SH-SY5Y (cell line): ENCODE measurements at regions not wholly inside any gene's neighbourhood (a gene's known extent, or its start where the extent isn't known, plus 50 kb on each side); places are given as distances from the start of the nearest gene placed in this dataset.

Experiments used
- GATA2 ChIP-seq: IDR thresholded peaks from 2 replicates; pipeline ENCODE4 v1.6.1; 2011; ENCODE audit warnings: mild to moderate bottlenecking, low read depth, low read length
- GATA3 ChIP-seq: IDR thresholded peaks from 2 replicates; pipeline ENCODE4 v1.6.1; 2011; ENCODE audit warnings: low read depth, mild to moderate bottlenecking, low read length, moderate library complexity

DNA sequence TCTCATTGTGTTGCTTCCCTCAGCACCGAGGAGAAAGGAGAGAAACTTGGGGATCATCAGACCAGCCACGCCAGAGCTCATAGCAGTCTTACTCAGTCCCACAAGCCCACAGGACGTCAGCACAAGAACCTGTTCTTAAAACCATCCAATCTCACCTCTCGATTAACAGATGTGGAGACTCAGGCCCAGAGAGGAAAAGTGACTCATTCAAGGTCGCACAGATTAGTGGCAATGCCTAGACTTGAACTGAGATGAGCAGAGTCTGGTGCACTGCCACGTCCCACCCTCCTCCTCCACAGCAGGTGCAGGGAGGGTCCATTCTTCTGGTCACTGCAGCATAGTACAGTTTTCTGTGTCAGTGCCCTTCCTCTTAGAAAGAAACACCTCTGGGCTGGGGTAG lies 154.9 kb upstream of the PZP start:
- no peak for TF ChIP-seq GATA3
- no peak for TF ChIP-seq GATA2
